HG02763 (cell line): ENCODE measurements at regions not wholly inside any gene's neighbourhood (a gene's known extent, or its start where the extent isn't known, plus 50 kb on each side); places are given as distances from the start of the nearest gene placed in this dataset.
"Not testable (repeated sequence)": the region's sequence is repeated elsewhere in the genome, so short reads cannot be mapped to it uniquely, and the experiment has no call there.

Source experiments
- ATAC-seq: cut with Tn5 transposase; IDR thresholded peaks from one replicate; pipeline ENCODE4 v1.9.1; 2021; ENCODE audit warnings: mild to moderate bottlenecking, moderate library complexity; ENCODE audit not compliant: unreplicated experiment

GRCh38 chr5:7073666-7074065, 322.3 kb upstream of the ADCY2 start:
- no peak for ATAC-seq

- no peak for ATAC-seq
Measured at GRCh38 chr5:7074176-7074575, 321.8 kb upstream of the ADCY2 start.

- ATAC-seq, result no peak
Measured at GRCh38 chr5:7075470-7075869, 320.5 kb upstream of the ADCY2 start.

GRCh38 chr5:7078101-7078500, 317.8 kb upstream of the ADCY2 start:
- ATAC-seq, result no peak

GRCh38 chr5:7078901-7079300, 317.0 kb upstream of the ADCY2 start:
- no peak for ATAC-seq

GRCh38 chr5:7080501-7080900, 315.4 kb upstream of the ADCY2 start:
- ATAC-seq, result no peak

- ATAC-seq, result no peak
Measured at GRCh38 chr5:7087719-7088297, 308.1 kb upstream of the ADCY2 start.

- ATAC-seq, result no peak
Measured at GRCh38 chr5:7088849-7089248, 307.1 kb upstream of the ADCY2 start.

GRCh38 chr5:7094626-7095025, 301.3 kb upstream of the ADCY2 start:
- no peak for ATAC-seq

- no peak for ATAC-seq
Measured at GRCh38 chr5:7096294-7096693, 299.6 kb upstream of the ADCY2 start.

- no peak for ATAC-seq
Measured at GRCh38 chr5:7105358-7105757, 290.6 kb upstream of the ADCY2 start.

GRCh38 chr5:7117961-7118360, 278.0 kb upstream of the ADCY2 start:
- ATAC-seq, result no peak

- no peak for ATAC-seq
Measured at GRCh38 chr5:7131680-7132079, 264.3 kb upstream of the ADCY2 start.

- no peak for ATAC-seq
Measured at GRCh38 chr5:7146886-7147285, 249.1 kb upstream of the ADCY2 start.

GRCh38 chr5:7157083-7157482, 238.9 kb upstream of the ADCY2 start:
- ATAC-seq, result no peak

- no peak for ATAC-seq
Measured at GRCh38 chr5:7169240-7169878, 226.6 kb upstream of the ADCY2 start.

- not testable (repeated sequence) for ATAC-seq
Measured at GRCh38 chr5:7170785-7171184, 225.2 kb upstream of the ADCY2 start.

- ATAC-seq, result no peak
Measured at GRCh38 chr5:7179364-7179763, 216.6 kb upstream of the ADCY2 start.

GRCh38 chr5:7181841-7182240, 214.1 kb upstream of the ADCY2 start:
- no peak for ATAC-seq

- no peak for ATAC-seq
Measured at GRCh38 chr5:7185742-7186141, 210.2 kb upstream of the ADCY2 start.

GRCh38 chr5:7186818-7187217, 209.1 kb upstream of the ADCY2 start:
- no peak for ATAC-seq

GRCh38 chr5:7190712-7191250, 205.2 kb upstream of the ADCY2 start:
- no peak for ATAC-seq

GRCh38 chr5:7192016-7192415, 203.9 kb upstream of the ADCY2 start:
- no peak for ATAC-seq
